ENCODE measurements at regions not wholly inside any gene's neighbourhood (a gene's known extent, or its start where the extent isn't known, plus 50 kb on each side); places are given as distances from the start of the nearest gene placed in this dataset.

DNA sequence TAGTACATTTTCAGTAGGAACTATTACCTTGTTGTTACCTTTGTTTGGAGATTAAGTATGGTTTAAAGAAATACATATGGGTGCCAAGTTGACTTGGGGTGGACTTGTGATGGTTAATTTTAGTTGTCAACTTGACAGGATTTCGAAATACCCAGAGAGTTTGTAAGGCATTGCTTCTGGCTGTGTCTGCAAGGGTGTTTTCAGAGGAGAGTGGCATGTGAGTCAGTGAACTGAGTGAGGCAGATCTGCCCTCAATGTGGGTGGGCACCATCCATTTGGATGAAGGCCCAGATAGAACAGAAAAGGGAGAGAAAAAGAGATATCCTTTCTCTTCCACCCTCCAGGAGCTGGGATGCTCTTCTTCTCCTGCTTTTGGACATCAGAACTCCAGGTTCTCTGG is 315.5 kb downstream of the GPATCH2 start:
- no peaks in the 10 kb centered on the region for H3K9me3 ChIP-seq (ENCODE audit: control insufficient read depth in 3 of 3, low read length in 3 of 3)
- H3K4me3 ChIP-seq (ENCODE audit: low read length in 3 of 3), result no peak overlapping the region
- H3K36me3 ChIP-seq (ENCODE audit: control insufficient read depth in 3 of 3, insufficient read depth in 3 of 3, low read length in 3 of 3), result no peaks in the 10 kb centered on the region
- no peak overlapping the region for H3K27ac ChIP-seq (ENCODE audit: low read depth, low read length)
- no peaks in the 10 kb centered on the region for H3K4me1 ChIP-seq (ENCODE audit: control insufficient read depth in 3 of 3, insufficient read depth in 3 of 3, low read length in 3 of 3)
- H3K9ac ChIP-seq (ENCODE audit: low read depth in 1 of 3, low read length in 3 of 3), result no peak overlapping the region
- no peaks in the 10 kb centered on the region for H3K27me3 ChIP-seq (ENCODE audit: control insufficient read depth in 3 of 3, insufficient read depth in 3 of 3, low read length in 3 of 3)

DNA sequence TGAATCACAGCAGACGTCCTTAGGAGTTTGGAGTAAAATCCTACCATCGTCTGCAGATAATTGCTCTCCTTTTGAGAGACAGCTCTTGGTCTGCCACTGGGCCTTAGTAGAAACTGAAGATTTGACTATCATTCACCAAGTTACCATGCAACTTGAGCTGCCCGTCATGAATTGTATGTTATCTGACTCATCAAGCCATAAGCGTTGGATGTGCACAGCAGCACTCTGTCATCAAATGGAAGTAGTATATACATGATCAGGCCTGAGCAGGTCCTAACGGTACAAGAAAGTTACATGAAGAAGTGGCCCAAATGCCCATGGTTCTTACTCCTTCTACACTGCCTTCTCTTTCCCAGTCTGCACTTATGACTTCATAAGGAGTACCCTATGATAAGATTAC is 317.8 kb downstream of the GPATCH2 start:
- Histone ChIP-seq H3K9me3 (ENCODE audit: control insufficient read depth in 3 of 3, low read length in 3 of 3) (no peaks in the 10 kb centered on the region), H3K27ac (ENCODE audit: low read depth, low read length) (no peak overlapping the region), H3K9ac (ENCODE audit: low read depth in 1 of 3, low read length in 3 of 3) (no peak overlapping the region), H3K4me1 (ENCODE audit: control insufficient read depth in 3 of 3, insufficient read depth in 3 of 3, low read length in 3 of 3) (no peaks in the 10 kb centered on the region), H3K4me3 (ENCODE audit: low read length in 3 of 3) (no peak overlapping the region), H3K36me3 (ENCODE audit: control insufficient read depth in 3 of 3, insufficient read depth in 3 of 3, low read length in 3 of 3) (no peaks in the 10 kb centered on the region), H3K27me3 (ENCODE audit: control insufficient read depth in 3 of 3, insufficient read depth in 3 of 3, low read length in 3 of 3) (no peaks in the 10 kb centered on the region)

DNA sequence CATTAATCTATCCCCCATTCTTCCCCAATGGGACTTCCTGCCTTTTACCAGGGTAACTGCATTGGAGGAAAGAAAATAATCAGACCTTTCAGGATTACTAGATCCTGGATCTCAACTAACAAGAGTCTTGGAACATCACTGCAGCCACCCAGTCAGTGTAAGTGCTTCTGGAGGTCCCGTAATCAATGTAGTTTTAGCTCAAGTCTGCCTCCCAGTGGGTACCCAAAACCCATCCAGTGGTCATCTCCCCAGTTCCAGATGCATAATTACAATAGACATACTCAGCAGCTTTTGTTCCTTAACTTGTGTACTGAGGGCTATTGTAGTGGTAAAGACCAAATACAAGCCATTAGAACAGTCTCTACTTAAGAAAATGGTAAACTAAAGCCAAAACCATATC is 319.1 kb downstream of the GPATCH2 start:
- H3K27me3 ChIP-seq (ENCODE audit: control insufficient read depth in 3 of 3, insufficient read depth in 3 of 3, low read length in 3 of 3), result no peaks in the 10 kb centered on the region
- no peaks in the 10 kb centered on the region for H3K36me3 ChIP-seq (ENCODE audit: control insufficient read depth in 3 of 3, insufficient read depth in 3 of 3, low read length in 3 of 3)
- H3K27ac ChIP-seq (ENCODE audit: low read depth, low read length), result no peak overlapping the region
- H3K9ac ChIP-seq (ENCODE audit: low read depth in 1 of 3, low read length in 3 of 3), result no peak overlapping the region
- H3K4me1 ChIP-seq (ENCODE audit: control insufficient read depth in 3 of 3, insufficient read depth in 3 of 3, low read length in 3 of 3), result no peaks in the 10 kb centered on the region
- H3K4me3 ChIP-seq (ENCODE audit: low read length in 3 of 3), result no peak overlapping the region
- H3K9me3 ChIP-seq (ENCODE audit: control insufficient read depth in 3 of 3, low read length in 3 of 3), result no peaks in the 10 kb centered on the region

DNA sequence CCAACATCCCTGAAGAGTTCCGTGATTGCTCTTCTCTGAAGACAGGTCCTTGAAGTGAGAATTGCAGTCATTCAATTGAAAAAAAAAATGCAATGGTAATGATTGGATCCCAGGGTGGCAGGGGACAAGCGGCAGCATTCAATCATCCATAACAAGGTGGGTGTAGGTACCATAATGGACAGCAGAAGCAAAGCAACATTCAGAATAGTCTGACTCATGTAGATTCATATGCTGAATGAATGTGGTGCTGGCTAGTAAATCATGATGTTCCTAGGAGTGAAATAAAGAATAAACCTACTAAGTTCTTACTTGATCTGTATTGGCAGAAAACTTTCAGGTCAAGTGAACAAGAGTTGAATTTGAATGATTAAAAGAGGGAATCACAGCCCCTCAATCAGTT is 319.6 kb downstream of the GPATCH2 start:
- Histone ChIP-seq H3K27me3 (ENCODE audit: control insufficient read depth in 3 of 3, insufficient read depth in 3 of 3, low read length in 3 of 3) (no peaks in the 10 kb centered on the region), H3K4me3 (ENCODE audit: low read length in 3 of 3) (no peak overlapping the region), H3K9me3 (ENCODE audit: control insufficient read depth in 3 of 3, low read length in 3 of 3) (no peaks in the 10 kb centered on the region), H3K36me3 (ENCODE audit: control insufficient read depth in 3 of 3, insufficient read depth in 3 of 3, low read length in 3 of 3) (no peaks in the 10 kb centered on the region), H3K27ac (ENCODE audit: low read depth, low read length) (no peak overlapping the region), H3K9ac (ENCODE audit: low read depth in 1 of 3, low read length in 3 of 3) (no peak overlapping the region), H3K4me1 (ENCODE audit: control insufficient read depth in 3 of 3, insufficient read depth in 3 of 3, low read length in 3 of 3) (no peaks in the 10 kb centered on the region)

DNA sequence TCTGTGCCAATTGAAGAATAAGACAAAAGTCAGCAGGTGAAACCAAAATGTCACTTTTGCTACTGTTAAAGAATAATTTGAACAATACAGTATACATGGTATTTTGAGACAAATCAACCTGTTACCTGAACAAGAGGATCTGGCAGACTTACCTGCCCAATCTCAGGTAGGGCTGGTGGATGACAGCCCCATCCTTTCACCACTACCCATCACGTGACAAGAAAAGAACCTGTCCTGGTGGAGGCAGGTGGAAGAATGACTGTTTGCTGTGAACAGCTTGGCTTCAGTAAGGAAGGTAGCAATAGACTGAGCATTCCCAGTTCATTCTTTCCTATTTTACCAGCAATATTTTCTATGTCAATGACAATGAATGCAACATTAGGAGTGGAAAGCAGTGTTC is 349.6 kb downstream of the GPATCH2 start:
- Histone ChIP-seq H3K9me3 (ENCODE audit: control insufficient read depth in 3 of 3, low read length in 3 of 3) (no peaks in the 10 kb centered on the region), H3K9ac (ENCODE audit: low read depth in 1 of 3, low read length in 3 of 3) (no peak overlapping the region), H3K4me3 (ENCODE audit: low read length in 3 of 3) (no peak overlapping the region), H3K27me3 (ENCODE audit: control insufficient read depth in 3 of 3, insufficient read depth in 3 of 3, low read length in 3 of 3) (no peaks in the 10 kb centered on the region), H3K27ac (ENCODE audit: low read depth, low read length) (no peak overlapping the region), H3K36me3 (ENCODE audit: control insufficient read depth in 3 of 3, insufficient read depth in 3 of 3, low read length in 3 of 3) (no peaks in the 10 kb centered on the region), H3K4me1 (ENCODE audit: control insufficient read depth in 3 of 3, insufficient read depth in 3 of 3, low read length in 3 of 3) (no peaks in the 10 kb centered on the region)

DNA sequence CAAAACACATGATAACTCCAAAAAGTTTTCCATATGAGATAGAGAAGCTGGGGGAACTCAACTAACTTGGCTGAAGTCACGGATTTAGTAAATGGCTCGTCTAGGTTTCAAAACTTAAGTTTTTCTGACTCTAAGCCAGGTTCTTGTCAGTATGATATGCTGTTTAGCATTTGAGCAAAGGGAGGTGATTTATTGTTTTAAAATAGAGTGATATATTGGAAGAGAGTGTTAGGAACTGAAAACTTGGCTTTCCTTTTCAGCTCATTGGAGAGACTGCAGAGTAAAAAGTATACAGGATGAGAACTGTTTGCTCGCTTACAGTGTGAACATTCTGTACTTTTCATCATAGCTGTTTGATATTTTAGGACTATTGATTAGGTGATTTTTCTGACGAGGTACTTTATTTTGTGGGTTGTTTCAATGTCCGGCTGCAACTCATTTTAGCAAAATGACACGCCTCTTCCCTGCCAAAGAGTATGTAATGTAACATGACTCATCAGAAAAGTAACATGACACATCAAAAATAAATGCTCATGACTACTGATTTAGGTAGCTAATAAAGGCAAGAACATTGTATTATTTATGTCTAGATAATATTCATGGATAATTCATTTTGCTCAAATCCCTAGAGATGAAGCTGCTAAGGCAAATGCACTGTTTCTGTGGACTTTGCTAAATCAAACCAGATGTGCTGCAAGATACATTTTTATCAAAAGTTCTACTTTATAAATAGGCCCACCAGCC is 355.1 kb downstream of the GPATCH2 start:
- Histone ChIP-seq H3K9me3 (ENCODE audit: control insufficient read depth in 3 of 3, low read length in 3 of 3) (no peaks in the 10 kb centered on the region), H3K36me3 (ENCODE audit: control insufficient read depth in 3 of 3, insufficient read depth in 3 of 3, low read length in 3 of 3) (no peaks in the 10 kb centered on the region), H3K4me1 (ENCODE audit: control insufficient read depth in 3 of 3, insufficient read depth in 3 of 3, low read length in 3 of 3) (no peaks in the 10 kb centered on the region), H3K27ac (ENCODE audit: low read depth, low read length) (no peak overlapping the region), H3K4me3 (ENCODE audit: low read length in 3 of 3) (no peak overlapping the region), H3K27me3 (ENCODE audit: control insufficient read depth in 3 of 3, insufficient read depth in 3 of 3, low read length in 3 of 3) (no peaks in the 10 kb centered on the region), H3K9ac (ENCODE audit: low read depth in 1 of 3, low read length in 3 of 3) (no peak overlapping the region)

DNA sequence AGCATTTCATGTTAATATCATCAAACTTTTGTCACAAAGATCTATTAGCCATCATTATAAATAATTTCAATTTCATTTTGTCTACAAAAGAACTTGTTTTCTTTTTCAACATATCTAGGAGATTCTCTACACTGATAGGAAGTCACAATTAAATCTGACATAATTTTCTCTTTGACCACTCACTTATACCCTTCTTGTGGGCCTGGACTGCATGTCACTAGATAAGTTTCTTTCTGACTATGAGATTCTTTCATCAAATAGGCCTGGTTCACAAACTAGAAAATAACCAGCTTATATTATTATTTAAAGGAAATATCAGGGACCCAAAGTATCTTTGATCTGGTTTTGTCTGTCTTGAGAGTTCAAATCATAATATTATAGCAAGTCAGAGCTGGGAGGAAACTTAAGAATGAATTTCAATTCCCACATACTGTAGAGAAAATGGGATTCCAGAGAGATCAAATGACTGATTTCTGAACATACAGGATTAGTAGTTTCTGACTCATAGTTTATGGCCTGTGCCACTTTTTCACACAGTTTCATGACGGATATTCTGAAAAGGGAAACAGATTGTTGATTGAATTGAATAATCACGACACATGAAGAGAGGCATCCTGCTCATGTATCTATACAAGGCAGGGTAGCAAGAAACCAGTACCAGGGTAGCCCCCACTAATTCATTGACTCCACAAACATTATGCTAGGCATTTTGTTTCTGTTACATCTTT is 355.8 kb downstream of the GPATCH2 start:
- Histone ChIP-seq H3K9ac (ENCODE audit: low read depth in 1 of 3, low read length in 3 of 3) (no peak overlapping the region), H3K4me3 (ENCODE audit: low read length in 3 of 3) (no peak overlapping the region), H3K4me1 (ENCODE audit: control insufficient read depth in 3 of 3, insufficient read depth in 3 of 3, low read length in 3 of 3) (no peaks in the 10 kb centered on the region), H3K27me3 (ENCODE audit: control insufficient read depth in 3 of 3, insufficient read depth in 3 of 3, low read length in 3 of 3) (no peaks in the 10 kb centered on the region), H3K36me3 (ENCODE audit: control insufficient read depth in 3 of 3, insufficient read depth in 3 of 3, low read length in 3 of 3) (no peaks in the 10 kb centered on the region), H3K9me3 (ENCODE audit: control insufficient read depth in 3 of 3, low read length in 3 of 3) (no peaks in the 10 kb centered on the region), H3K27ac (ENCODE audit: low read depth, low read length) (no peak overlapping the region)

DNA sequence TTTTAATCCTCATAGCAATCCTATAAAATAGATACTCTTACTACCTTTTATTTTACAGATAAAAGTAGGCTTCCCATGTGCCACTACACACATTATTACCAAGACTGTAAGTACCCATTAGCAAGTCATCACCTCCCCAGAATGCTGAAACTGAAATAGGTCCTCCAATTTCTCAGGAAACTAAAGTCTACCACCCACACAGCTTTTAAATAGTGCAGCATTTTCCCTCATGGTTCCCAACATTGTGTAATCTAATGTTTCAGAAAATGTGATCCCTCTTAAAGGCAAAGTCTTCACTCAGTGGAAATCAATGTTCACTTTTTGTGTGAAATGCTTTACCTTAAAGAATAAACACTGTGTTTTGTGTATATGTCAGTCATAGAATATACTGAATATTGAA is 356.5 kb downstream of the GPATCH2 start:
- no peak overlapping the region for H3K4me3 ChIP-seq (ENCODE audit: low read length in 3 of 3)
- H3K4me1 ChIP-seq (ENCODE audit: control insufficient read depth in 3 of 3, insufficient read depth in 3 of 3, low read length in 3 of 3), result no peaks in the 10 kb centered on the region
- no peaks in the 10 kb centered on the region for H3K9me3 ChIP-seq (ENCODE audit: control insufficient read depth in 3 of 3, low read length in 3 of 3)
- no peak overlapping the region for H3K9ac ChIP-seq (ENCODE audit: low read depth in 1 of 3, low read length in 3 of 3)
- H3K27ac ChIP-seq (ENCODE audit: low read depth, low read length), result no peak overlapping the region
- no peaks in the 10 kb centered on the region for H3K27me3 ChIP-seq (ENCODE audit: control insufficient read depth in 3 of 3, insufficient read depth in 3 of 3, low read length in 3 of 3)
- no peaks in the 10 kb centered on the region for H3K36me3 ChIP-seq (ENCODE audit: control insufficient read depth in 3 of 3, insufficient read depth in 3 of 3, low read length in 3 of 3)

DNA sequence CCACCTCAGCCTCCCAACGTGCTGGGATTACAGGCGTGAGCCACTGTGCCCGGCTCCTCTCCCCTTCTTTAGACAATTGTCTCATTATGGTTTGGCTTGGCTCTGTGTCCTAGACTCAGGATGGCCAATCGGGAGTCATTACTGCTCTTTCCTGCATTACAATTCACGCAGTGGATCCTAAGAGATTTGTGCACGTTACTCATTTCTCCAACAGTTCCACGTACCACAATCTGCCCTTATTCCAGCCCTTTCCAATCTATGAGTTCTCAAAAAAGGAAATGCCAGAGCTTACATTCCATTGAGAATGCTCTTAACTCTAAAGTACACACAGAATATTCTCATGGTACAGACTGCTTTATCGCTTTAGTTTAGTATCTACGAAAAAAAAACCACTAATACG is 357.0 kb downstream of the GPATCH2 start:
- no peak overlapping the region for H3K4me3 ChIP-seq (ENCODE audit: low read length in 3 of 3)
- H3K9ac ChIP-seq (ENCODE audit: low read depth in 1 of 3, low read length in 3 of 3), result no peak overlapping the region
- H3K4me1 ChIP-seq (ENCODE audit: control insufficient read depth in 3 of 3, insufficient read depth in 3 of 3, low read length in 3 of 3), result no peaks in the 10 kb centered on the region
- H3K27ac ChIP-seq (ENCODE audit: low read depth, low read length), result no peak overlapping the region
- no peaks in the 10 kb centered on the region for H3K27me3 ChIP-seq (ENCODE audit: control insufficient read depth in 3 of 3, insufficient read depth in 3 of 3, low read length in 3 of 3)
- H3K9me3 ChIP-seq (ENCODE audit: control insufficient read depth in 3 of 3, low read length in 3 of 3), result no peaks in the 10 kb centered on the region
- no peaks in the 10 kb centered on the region for H3K36me3 ChIP-seq (ENCODE audit: control insufficient read depth in 3 of 3, insufficient read depth in 3 of 3, low read length in 3 of 3)

DNA sequence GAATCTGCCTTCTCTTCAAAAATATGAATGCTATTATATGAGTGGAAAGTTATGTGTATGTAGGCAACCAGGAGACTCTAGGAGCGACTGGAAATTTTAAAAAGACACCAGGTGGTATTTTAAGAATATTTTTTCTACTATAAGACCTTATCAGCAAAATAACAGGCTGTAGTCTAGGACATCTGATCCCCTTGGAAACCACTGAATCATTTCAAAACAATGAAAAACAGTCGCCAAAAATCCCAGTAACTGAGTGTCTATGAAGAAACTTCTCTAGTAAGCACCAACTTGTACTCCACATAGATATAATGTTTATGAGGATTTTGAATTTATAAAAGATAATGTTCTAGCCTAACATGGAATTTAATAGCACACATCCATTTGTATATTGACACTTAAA is 358.5 kb downstream of the GPATCH2 start:
- no peak overlapping the region for H3K9ac ChIP-seq (ENCODE audit: low read depth in 1 of 3, low read length in 3 of 3)
- H3K9me3 ChIP-seq (ENCODE audit: control insufficient read depth in 3 of 3, low read length in 3 of 3), result no peaks in the 10 kb centered on the region
- H3K27me3 ChIP-seq (ENCODE audit: control insufficient read depth in 3 of 3, insufficient read depth in 3 of 3, low read length in 3 of 3), result no peaks in the 10 kb centered on the region
- H3K36me3 ChIP-seq (ENCODE audit: control insufficient read depth in 3 of 3, insufficient read depth in 3 of 3, low read length in 3 of 3), result no peaks in the 10 kb centered on the region
- H3K27ac ChIP-seq (ENCODE audit: low read depth, low read length), result no peak overlapping the region
- H3K4me3 ChIP-seq (ENCODE audit: low read length in 3 of 3), result no peak overlapping the region
- H3K4me1 ChIP-seq (ENCODE audit: control insufficient read depth in 3 of 3, insufficient read depth in 3 of 3, low read length in 3 of 3), result no peaks in the 10 kb centered on the region
